HepG2 (cell line): ENCODE measurements at regions not wholly inside any gene's neighbourhood (a gene's known extent, or its start where the extent isn't known, plus 50 kb on each side); places are given as distances from the start of the nearest gene placed in this dataset.
A peak's percentile ranks its signal among the peaks of the same experiment; 100 is the strongest.

Experiments
- ETV5 ChIP-seq: IDR thresholded peaks from 2 replicates; pipeline ENCODE4 v1.6.1; 2018; ENCODE audit warnings: missing biosample characterization, missing genetic modification reagents, inconsistent platforms, borderline replicate concordance
- MED8 ChIP-seq: sonication (generic); formaldehyde crosslinking; IDR thresholded peaks from 2 replicates; pipeline ENCODE4 v1.8.1; 2023; ENCODE audit warnings: mild to moderate bottlenecking, missing genetic modification reagents; ENCODE audit not compliant: insufficient replicate concordance
- PHF21A ChIP-seq: sonication (generic); formaldehyde crosslinking; IDR thresholded peaks from 2 replicates; pipeline ENCODE4 v1.5.0; 2020; ENCODE audit warnings: mild to moderate bottlenecking, missing genetic modification reagents
- RAD21 ChIP-seq: fragments of 450-650 bp; formaldehyde crosslinking; IDR thresholded peaks from 2 replicates; pipeline ENCODE4 v1.5.0; 2020; ENCODE audit warnings: mild to moderate bottlenecking
- SNAI1 ChIP-seq: sonication (generic); formaldehyde crosslinking; IDR thresholded peaks from 2 replicates; pipeline ENCODE4 v1.5.0; 2020; ENCODE audit warnings: mild to moderate bottlenecking, missing genetic modification reagents, borderline replicate concordance
- SSRP1 ChIP-seq: IDR thresholded peaks from 2 replicates; pipeline ENCODE4 v1.6.1; 2016; ENCODE audit warnings: control low read depth
- ZBTB8A ChIP-seq: sonication (generic); formaldehyde crosslinking; IDR thresholded peaks from 2 replicates; pipeline ENCODE4 v1.4.0; 2020; ENCODE audit warnings: mild to moderate bottlenecking, low read depth, missing genetic modification reagents, borderline replicate concordance
- ZNF138 ChIP-seq: sonication (generic); formaldehyde crosslinking; IDR thresholded peaks from 2 replicates; pipeline ENCODE4 v1.5.0; 2020; ENCODE audit warnings: mild to moderate bottlenecking, low read depth, missing genetic modification reagents
- ZNF333 ChIP-seq: sonication (generic); formaldehyde crosslinking; IDR thresholded peaks from 2 replicates; pipeline ENCODE4 v1.4.0; 2020; ENCODE audit warnings: mild to moderate bottlenecking, missing genetic modification reagents, borderline replicate concordance
- ZNF430 ChIP-seq: sonication (generic); formaldehyde crosslinking; IDR thresholded peaks from 2 replicates; pipeline ENCODE4 v1.9.0; 2021; ENCODE audit warnings: mild to moderate bottlenecking, missing genetic modification reagents
- TF ChIP-seq, protein P1 (sequence below): sonication (generic); formaldehyde crosslinking; IDR thresholded peaks from 2 replicates; pipeline ENCODE4 v1.4.0; 2020; ENCODE audit warnings: missing genetic modification reagents
- TF ChIP-seq, protein P2 (sequence below): sonication (generic); formaldehyde crosslinking; IDR thresholded peaks from 2 replicates; pipeline ENCODE4 v1.4.0; 2020; ENCODE audit warnings: missing genetic modification reagents
- TF ChIP-seq, protein P3 (sequence below): sonication (generic); formaldehyde crosslinking; IDR thresholded peaks from 2 replicates; pipeline ENCODE4 v1.4.0; 2020; ENCODE audit warnings: mild to moderate bottlenecking, missing genetic modification reagents
- TF ChIP-seq, protein P4 (sequence below): sonication (generic); formaldehyde crosslinking; IDR thresholded peaks from 2 replicates; pipeline ENCODE4 v1.5.1; 2020; ENCODE audit warnings: missing genetic modification reagents, mild to moderate bottlenecking, borderline replicate concordance
- TF ChIP-seq, protein P5 (sequence below): sonication (generic); formaldehyde crosslinking; IDR thresholded peaks from 2 replicates; pipeline ENCODE4 v1.4.0; 2020; ENCODE audit warnings: missing genetic modification reagents, mild to moderate bottlenecking, borderline replicate concordance

DNA sequence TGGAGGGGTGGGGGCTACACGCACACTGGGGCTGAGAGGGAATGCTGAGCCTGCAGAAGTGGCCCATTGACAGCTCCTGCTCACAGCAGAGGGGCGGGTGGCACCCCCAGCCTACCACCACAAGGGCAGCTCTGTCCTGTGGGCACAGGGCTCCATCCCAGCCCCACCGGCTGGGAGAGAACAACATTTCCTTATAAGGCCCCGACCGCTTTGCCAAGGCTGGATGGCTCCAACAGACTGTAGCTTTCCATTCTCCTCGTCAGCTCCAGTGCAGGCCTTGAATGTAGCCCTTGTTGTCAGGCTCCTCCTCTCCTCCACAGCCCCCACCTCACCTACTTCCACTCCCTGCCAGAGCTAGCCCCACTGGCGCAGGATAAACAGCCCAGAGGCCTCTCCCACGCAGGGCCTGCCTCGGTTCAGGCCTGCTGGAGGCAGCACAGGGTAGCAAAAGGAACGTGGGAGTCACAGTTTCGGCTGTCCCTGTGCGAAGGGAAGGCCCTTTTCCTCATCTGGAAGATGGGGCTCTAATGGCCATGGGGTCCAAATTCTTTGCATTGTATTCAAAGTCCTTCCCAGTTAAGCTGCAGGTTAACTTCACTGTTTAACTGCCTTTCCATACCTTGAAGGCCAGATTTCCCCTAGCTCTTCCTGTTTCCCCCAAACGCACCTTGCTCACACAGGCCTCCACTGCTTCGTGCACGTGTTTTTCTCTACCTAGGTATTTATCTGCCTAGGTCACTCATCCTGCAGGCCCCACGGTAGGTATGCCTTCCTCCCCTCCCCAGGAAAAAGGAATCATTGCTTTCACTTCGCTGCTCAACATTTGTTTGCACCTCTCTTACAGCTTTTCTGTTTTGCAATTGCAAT, 101.6 kb upstream of the LPP start (continued):
- TF ChIP-seq, protein P1, sequence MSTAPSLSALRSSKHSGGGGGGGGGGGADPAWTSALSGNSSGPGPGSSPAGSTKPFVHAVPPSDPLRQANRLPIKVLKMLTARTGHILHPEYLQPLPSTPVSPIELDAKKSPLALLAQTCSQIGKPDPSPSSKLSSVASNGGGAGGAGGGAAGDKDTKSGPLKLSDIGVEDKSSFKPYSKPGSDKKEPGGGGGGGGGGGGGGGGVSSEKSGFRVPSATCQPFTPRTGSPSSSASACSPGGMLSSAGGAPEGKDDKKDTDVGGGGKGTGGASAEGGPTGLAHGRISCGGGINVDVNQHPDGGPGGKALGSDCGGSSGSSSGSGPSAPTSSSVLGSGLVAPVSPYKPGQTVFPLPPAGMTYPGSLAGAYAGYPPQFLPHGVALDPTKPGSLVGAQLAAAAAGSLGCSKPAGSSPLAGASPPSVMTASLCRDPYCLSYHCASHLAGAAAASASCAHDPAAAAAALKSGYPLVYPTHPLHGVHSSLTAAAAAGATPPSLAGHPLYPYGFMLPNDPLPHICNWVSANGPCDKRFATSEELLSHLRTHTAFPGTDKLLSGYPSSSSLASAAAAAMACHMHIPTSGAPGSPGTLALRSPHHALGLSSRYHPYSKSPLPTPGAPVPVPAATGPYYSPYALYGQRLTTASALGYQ (CRISPR knock-in tag) = no peak
- TF ChIP-seq, protein P2, sequence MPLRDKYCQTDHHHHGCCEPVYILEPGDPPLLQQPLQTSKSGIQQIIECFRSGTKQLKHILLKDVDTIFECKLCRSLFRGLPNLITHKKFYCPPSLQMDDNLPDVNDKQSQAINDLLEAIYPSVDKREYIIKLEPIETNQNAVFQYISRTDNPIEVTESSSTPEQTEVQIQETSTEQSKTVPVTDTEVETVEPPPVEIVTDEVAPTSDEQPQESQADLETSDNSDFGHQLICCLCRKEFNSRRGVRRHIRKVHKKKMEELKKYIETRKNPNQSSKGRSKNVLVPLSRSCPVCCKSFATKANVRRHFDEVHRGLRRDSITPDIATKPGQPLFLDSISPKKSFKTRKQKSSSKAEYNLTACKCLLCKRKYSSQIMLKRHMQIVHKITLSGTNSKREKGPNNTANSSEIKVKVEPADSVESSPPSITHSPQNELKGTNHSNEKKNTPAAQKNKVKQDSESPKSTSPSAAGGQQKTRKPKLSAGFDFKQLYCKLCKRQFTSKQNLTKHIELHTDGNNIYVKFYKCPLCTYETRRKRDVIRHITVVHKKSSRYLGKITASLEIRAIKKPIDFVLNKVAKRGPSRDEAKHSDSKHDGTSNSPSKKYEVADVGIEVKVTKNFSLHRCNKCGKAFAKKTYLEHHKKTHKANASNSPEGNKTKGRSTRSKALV (CRISPR knock-in tag) = peak; percentile 75; the same call in 1 of the 2 replicates
- no peak for TF ChIP-seq SNAI1 (CRISPR knock-in tag)
- TF ChIP-seq RAD21 (CRISPR knock-in tag) = peak; percentile 76
- no peak for TF ChIP-seq ZNF138 (CRISPR knock-in tag)
- TF ChIP-seq PHF21A = no peak
- no peak for TF ChIP-seq ZBTB8A (CRISPR knock-in tag)
- TF ChIP-seq ZNF430 (CRISPR knock-in tag) = no peak; the same call in 1 of the 2 replicates
- peak; percentile 39; the same call in 1 of the 2 replicates for TF ChIP-seq ETV5 (CRISPR knock-in tag)
- no peak for TF ChIP-seq MED8 (CRISPR knock-in tag)
- TF ChIP-seq, protein P3, sequence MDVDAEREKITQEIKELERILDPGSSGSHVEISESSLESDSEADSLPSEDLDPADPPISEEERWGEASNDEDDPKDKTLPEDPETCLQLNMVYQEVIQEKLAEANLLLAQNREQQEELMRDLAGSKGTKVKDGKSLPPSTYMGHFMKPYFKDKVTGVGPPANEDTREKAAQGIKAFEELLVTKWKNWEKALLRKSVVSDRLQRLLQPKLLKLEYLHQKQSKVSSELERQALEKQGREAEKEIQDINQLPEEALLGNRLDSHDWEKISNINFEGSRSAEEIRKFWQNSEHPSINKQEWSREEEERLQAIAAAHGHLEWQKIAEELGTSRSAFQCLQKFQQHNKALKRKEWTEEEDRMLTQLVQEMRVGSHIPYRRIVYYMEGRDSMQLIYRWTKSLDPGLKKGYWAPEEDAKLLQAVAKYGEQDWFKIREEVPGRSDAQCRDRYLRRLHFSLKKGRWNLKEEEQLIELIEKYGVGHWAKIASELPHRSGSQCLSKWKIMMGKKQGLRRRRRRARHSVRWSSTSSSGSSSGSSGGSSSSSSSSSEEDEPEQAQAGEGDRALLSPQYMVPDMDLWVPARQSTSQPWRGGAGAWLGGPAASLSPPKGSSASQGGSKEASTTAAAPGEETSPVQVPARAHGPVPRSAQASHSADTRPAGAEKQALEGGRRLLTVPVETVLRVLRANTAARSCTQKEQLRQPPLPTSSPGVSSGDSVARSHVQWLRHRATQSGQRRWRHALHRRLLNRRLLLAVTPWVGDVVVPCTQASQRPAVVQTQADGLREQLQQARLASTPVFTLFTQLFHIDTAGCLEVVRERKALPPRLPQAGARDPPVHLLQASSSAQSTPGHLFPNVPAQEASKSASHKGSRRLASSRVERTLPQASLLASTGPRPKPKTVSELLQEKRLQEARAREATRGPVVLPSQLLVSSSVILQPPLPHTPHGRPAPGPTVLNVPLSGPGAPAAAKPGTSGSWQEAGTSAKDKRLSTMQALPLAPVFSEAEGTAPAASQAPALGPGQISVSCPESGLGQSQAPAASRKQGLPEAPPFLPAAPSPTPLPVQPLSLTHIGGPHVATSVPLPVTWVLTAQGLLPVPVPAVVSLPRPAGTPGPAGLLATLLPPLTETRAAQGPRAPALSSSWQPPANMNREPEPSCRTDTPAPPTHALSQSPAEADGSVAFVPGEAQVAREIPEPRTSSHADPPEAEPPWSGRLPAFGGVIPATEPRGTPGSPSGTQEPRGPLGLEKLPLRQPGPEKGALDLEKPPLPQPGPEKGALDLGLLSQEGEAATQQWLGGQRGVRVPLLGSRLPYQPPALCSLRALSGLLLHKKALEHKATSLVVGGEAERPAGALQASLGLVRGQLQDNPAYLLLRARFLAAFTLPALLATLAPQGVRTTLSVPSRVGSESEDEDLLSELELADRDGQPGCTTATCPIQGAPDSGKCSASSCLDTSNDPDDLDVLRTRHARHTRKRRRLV (CRISPR knock-in tag) = no peak
- TF ChIP-seq, protein P4, sequence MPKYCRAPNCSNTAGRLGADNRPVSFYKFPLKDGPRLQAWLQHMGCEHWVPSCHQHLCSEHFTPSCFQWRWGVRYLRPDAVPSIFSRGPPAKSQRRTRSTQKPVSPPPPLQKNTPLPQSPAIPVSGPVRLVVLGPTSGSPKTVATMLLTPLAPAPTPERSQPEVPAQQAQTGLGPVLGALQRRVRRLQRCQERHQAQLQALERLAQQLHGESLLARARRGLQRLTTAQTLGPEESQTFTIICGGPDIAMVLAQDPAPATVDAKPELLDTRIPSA = no peak
- no peak for TF ChIP-seq ZNF333 (CRISPR knock-in tag)
- no peak for TF ChIP-seq SSRP1 (CRISPR knock-in tag)
- TF ChIP-seq, protein P5, sequence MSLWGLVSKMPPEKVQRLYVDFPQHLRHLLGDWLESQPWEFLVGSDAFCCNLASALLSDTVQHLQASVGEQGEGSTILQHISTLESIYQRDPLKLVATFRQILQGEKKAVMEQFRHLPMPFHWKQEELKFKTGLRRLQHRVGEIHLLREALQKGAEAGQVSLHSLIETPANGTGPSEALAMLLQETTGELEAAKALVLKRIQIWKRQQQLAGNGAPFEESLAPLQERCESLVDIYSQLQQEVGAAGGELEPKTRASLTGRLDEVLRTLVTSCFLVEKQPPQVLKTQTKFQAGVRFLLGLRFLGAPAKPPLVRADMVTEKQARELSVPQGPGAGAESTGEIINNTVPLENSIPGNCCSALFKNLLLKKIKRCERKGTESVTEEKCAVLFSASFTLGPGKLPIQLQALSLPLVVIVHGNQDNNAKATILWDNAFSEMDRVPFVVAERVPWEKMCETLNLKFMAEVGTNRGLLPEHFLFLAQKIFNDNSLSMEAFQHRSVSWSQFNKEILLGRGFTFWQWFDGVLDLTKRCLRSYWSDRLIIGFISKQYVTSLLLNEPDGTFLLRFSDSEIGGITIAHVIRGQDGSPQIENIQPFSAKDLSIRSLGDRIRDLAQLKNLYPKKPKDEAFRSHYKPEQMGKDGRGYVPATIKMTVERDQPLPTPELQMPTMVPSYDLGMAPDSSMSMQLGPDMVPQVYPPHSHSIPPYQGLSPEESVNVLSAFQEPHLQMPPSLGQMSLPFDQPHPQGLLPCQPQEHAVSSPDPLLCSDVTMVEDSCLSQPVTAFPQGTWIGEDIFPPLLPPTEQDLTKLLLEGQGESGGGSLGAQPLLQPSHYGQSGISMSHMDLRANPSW (CRISPR knock-in tag) = no peak
